ENCODE measurements at regions not wholly inside any gene's neighbourhood (a gene's known extent, or its start where the extent isn't known, plus 50 kb on each side); places are given as distances from the start of the nearest gene placed in this dataset.

- Histone ChIP-seq H3K27ac (ENCODE audit: low read depth, low read length) (no peak overlapping the region), H3K36me3 (ENCODE audit: control insufficient read depth in 2 of 4, insufficient read depth in 4 of 4, low read length in 3 of 4) (no peaks in the 10 kb centered on the region), H3K27me3 (replicated peaks in 1 of 4; ENCODE audit: control insufficient read depth in 3 of 4, extremely low read depth in 1 of 4, insufficient read depth in 3 of 4, low read length in 3 of 4) (no peaks in the 10 kb centered on the region), H3K79me2 (ENCODE audit: control insufficient read depth in 1 of 2, insufficient read depth in 2 of 2, low read length in 2 of 2) (no peaks in the 10 kb centered on the region), H4K91ac (replicated peaks; ENCODE audit: insufficient read length, low read length) (no peak overlapping the region), H3K9ac (replicated peaks in 1 of 4; ENCODE audit: extremely low read depth in 1 of 4, low read depth in 3 of 4, low read length in 3 of 4) (no peak overlapping the region), H3K18ac (ENCODE audit: extremely low read depth, low read length) (no peak overlapping the region), H3K4me2 (ENCODE audit: insufficient read depth in 1 of 2, low read depth in 2 of 2, low read length in 2 of 2) (no peak overlapping the region), H3K56ac (replicated peaks; ENCODE audit: insufficient read length, low read depth, low read length) (no peak overlapping the region), H3K4me3 (ENCODE audit: extremely low read depth in 1 of 4, insufficient read depth in 2 of 4, low read depth in 3 of 4, low read length in 4 of 4) (no peak overlapping the region), H2AFZ (ENCODE audit: low read length) (0 out of 2 replicates have a peak overlapping the region, but pooled peaks have one; percentile 24), H3K4me1 (replicated peaks in 1 of 4; ENCODE audit: control insufficient read depth in 3 of 4, insufficient read depth in 4 of 4, low read length in 3 of 4) (no peaks in the 10 kb centered on the region), H3K23ac (ENCODE audit: insufficient read length) (peak overlapping the region; percentile 28), H4K5ac (ENCODE audit: insufficient read length, low read depth, low read length) (no peak overlapping the region), H4K20me1 (replicated peaks in 1 of 2; ENCODE audit: control insufficient read depth in 1 of 2, insufficient read depth in 2 of 2, low read length in 2 of 2) (no peaks in the 10 kb centered on the region), H2BK5ac (ENCODE audit: low read depth, low read length) (no peak overlapping the region), H2BK20ac (ENCODE audit: low read length) (no peak overlapping the region), H2BK12ac (ENCODE audit: low read depth, low read length) (no peak overlapping the region), H3K23me2 (ENCODE audit: low read depth, low read length) (no peaks in the 10 kb centered on the region), H3K4ac (replicated peaks; ENCODE audit: insufficient read length, low read depth, low read length) (no peak overlapping the region), H3K14ac (ENCODE audit: insufficient read length) (no peak overlapping the region), H3K9me3 (ENCODE audit: insufficient read depth in 2 of 2, low read depth in 1 of 2, low read length in 1 of 2) (no peaks in the 10 kb centered on the region), H2AK5ac (ENCODE audit: low read depth, low read length) (no peak overlapping the region), H2BK15ac (ENCODE audit: low read length) (no peak overlapping the region), H2BK120ac (replicated peaks; ENCODE audit: low read depth, low read length) (no peak overlapping the region), H3K79me1 (ENCODE audit: low read depth, low read length) (no peaks in the 10 kb centered on the region), H4K8ac (ENCODE audit: extremely low read depth, insufficient read depth, low read length) (no peak overlapping the region)
- ChIA-PET CTCF (ENCODE audit: partially characterized antibody) (interaction anchor here (0.8 to 1.0 kb wide), 2 partner anchors 29 to 218 kb away, joined by 3 to 4 read pairs; no protein-coding TSS in a partner anchor), POLR2A (ENCODE audit: partially characterized antibody) (interaction anchor here (0.9 kb wide), 1 partner anchor 9 kb away, joined by 3 read pairs; no protein-coding TSS in a partner anchor)
- TF ChIP-seq YY1 (IDR thresholded peaks at IDR 0.05; ENCODE audit: low read depth, low read length), result no peak
- TF ChIP-seq CHD1 (IDR thresholded peaks at IDR 0.05; ENCODE audit: low read depth, low read length), result no peak
- no peak for TF ChIP-seq FOSL1 (IDR thresholded peaks at IDR 0.05; ENCODE audit: insufficient read depth, low read depth, low read length)
- no peak for TF ChIP-seq KDM5A (IDR thresholded peaks at IDR 0.05; ENCODE audit: low read length)
- no peak for TF ChIP-seq KDM4A (IDR thresholded peaks at IDR 0.05; ENCODE audit: low read depth, low read length, severe bottlenecking)
- TF ChIP-seq, protein P1, sequence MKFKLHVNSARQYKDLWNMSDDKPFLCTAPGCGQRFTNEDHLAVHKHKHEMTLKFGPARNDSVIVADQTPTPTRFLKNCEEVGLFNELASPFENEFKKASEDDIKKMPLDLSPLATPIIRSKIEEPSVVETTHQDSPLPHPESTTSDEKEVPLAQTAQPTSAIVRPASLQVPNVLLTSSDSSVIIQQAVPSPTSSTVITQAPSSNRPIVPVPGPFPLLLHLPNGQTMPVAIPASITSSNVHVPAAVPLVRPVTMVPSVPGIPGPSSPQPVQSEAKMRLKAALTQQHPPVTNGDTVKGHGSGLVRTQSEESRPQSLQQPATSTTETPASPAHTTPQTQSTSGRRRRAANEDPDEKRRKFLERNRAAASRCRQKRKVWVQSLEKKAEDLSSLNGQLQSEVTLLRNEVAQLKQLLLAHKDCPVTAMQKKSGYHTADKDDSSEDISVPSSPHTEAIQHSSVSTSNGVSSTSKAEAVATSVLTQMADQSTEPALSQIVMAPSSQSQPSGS (IDR thresholded peaks at IDR 0.05; ENCODE audit: low read length), result no peak
- no peak for TF ChIP-seq JUND (IDR thresholded peaks at IDR 0.05; ENCODE audit: low read length)
- no peak for TF ChIP-seq TCF12 (IDR thresholded peaks at IDR 0.05; ENCODE audit: low read depth, low read length)
- TF ChIP-seq SRF (IDR thresholded peaks at IDR 0.05; ENCODE audit: low read depth, low read length), result no peak
- TF ChIP-seq NRF1 (IDR thresholded peaks at IDR 0.05; ENCODE audit: low read depth, low read length), result no peak
- no peak for DNase-seq (ENCODE audit: low read depth in 1 of 2, low spot score in 2 of 2)
- WGBS, 2 experiments (ENCODE audit: extremely low coverage in 1 of 2, insufficient coverage in 1 of 2, insufficient read length in 1 of 2, insufficient replicate concordance in 2 of 2, low coverage in 1 of 2, low lambda C conversion rate in 2 of 2, missing lambda C conversion rate in 1 of 2), result 96% methylated on average over 2 of the region's 2 CpGs; no CpG with 5 or more reads in 1 of the 2 experiments
- FAIRE-seq, result no peak
Measured at GRCh38 chr3:174342171-174342570, 517.0 kb upstream of the NAALADL2 start.
